ENCODE measurements at regions not wholly inside any gene's neighbourhood (a gene's known extent, or its start where the extent isn't known, plus 50 kb on each side); places are given as distances from the start of the nearest gene placed in this dataset.

- Histone ChIP-seq H3K4me3 (ENCODE audit: low read length in 3 of 3) (no peak overlapping the region), H3K27me3 (ENCODE audit: control insufficient read depth in 3 of 3, insufficient read depth in 3 of 3, low read length in 3 of 3) (no peaks in the 10 kb centered on the region), H3K27ac (ENCODE audit: low read depth, low read length) (no peak overlapping the region), H3K4me1 (ENCODE audit: control insufficient read depth in 3 of 3, insufficient read depth in 3 of 3, low read length in 3 of 3) (peaks cover 0 to 3% (median 0%) of the 10 kb centered on the region in 3 donors), H3K9me3 (ENCODE audit: control insufficient read depth in 3 of 3, low read length in 3 of 3) (peaks cover 0 to 3% (median 2%) of the 10 kb centered on the region in 3 donors), H3K9ac (ENCODE audit: low read depth in 1 of 3, low read length in 3 of 3) (no peak overlapping the region), H3K36me3 (ENCODE audit: control insufficient read depth in 3 of 3, insufficient read depth in 3 of 3, low read length in 3 of 3) (no peaks in the 10 kb centered on the region)
Observed at GRCh38 chr5:17439956-17440355, 58.1 kb upstream of the TAF11L2 start.

GRCh38 chr5:17440766-17441165 lies 57.3 kb upstream of the TAF11L2 start:
- Histone ChIP-seq H3K27me3 (ENCODE audit: control insufficient read depth in 3 of 3, insufficient read depth in 3 of 3, low read length in 3 of 3) (no peaks in the 10 kb centered on the region), H3K9me3 (ENCODE audit: control insufficient read depth in 3 of 3, low read length in 3 of 3) (peaks cover 0 to 3% (median 2%) of the 10 kb centered on the region in 3 donors), H3K36me3 (ENCODE audit: control insufficient read depth in 3 of 3, insufficient read depth in 3 of 3, low read length in 3 of 3) (no peaks in the 10 kb centered on the region), H3K27ac (ENCODE audit: low read depth, low read length) (no peak overlapping the region), H3K9ac (ENCODE audit: low read depth in 1 of 3, low read length in 3 of 3) (no peak overlapping the region), H3K4me1 (ENCODE audit: control insufficient read depth in 3 of 3, insufficient read depth in 3 of 3, low read length in 3 of 3) (peaks cover 0 to 3% (median 0%) of the 10 kb centered on the region in 3 donors), H3K4me3 (ENCODE audit: low read length in 3 of 3) (no peak overlapping the region)

- Histone ChIP-seq H3K36me3 (ENCODE audit: control insufficient read depth in 3 of 3, insufficient read depth in 3 of 3, low read length in 3 of 3) (no peaks in the 10 kb centered on the region), H3K4me3 (ENCODE audit: low read length in 3 of 3) (no peak overlapping the region), H3K27ac (ENCODE audit: low read depth, low read length) (no peak overlapping the region), H3K9ac (ENCODE audit: low read depth in 1 of 3, low read length in 3 of 3) (no peak overlapping the region), H3K9me3 (ENCODE audit: control insufficient read depth in 3 of 3, low read length in 3 of 3) (peaks cover 0 to 3% (median 2%) of the 10 kb centered on the region in 3 donors), H3K27me3 (ENCODE audit: control insufficient read depth in 3 of 3, insufficient read depth in 3 of 3, low read length in 3 of 3) (no peaks in the 10 kb centered on the region), H3K4me1 (ENCODE audit: control insufficient read depth in 3 of 3, insufficient read depth in 3 of 3, low read length in 3 of 3) (no peaks in the 10 kb centered on the region)
Observed at GRCh38 chr5:17441351-17441750, 56.7 kb upstream of the TAF11L2 start.

- H3K27me3 ChIP-seq (ENCODE audit: control insufficient read depth in 3 of 3, insufficient read depth in 3 of 3, low read length in 3 of 3): no peaks in the 10 kb centered on the region
- no peak overlapping the region for H3K9ac ChIP-seq (ENCODE audit: low read depth in 1 of 3, low read length in 3 of 3)
- H3K9me3 ChIP-seq (ENCODE audit: control insufficient read depth in 3 of 3, low read length in 3 of 3): peaks cover 0 to 3% (median 2%) of the 10 kb centered on the region in 3 donors
- no peaks in the 10 kb centered on the region for H3K36me3 ChIP-seq (ENCODE audit: control insufficient read depth in 3 of 3, insufficient read depth in 3 of 3, low read length in 3 of 3)
- no peaks in the 10 kb centered on the region for H3K4me1 ChIP-seq (ENCODE audit: control insufficient read depth in 3 of 3, insufficient read depth in 3 of 3, low read length in 3 of 3)
- no peak overlapping the region for H3K4me3 ChIP-seq (ENCODE audit: low read length in 3 of 3)
- no peak overlapping the region for H3K27ac ChIP-seq (ENCODE audit: low read depth, low read length)
Observed at GRCh38 chr5:17443333-17444130, 54.5 kb upstream of the TAF11L2 start.

GRCh38 chr5:17444496-17444895 lies 53.5 kb upstream of the TAF11L2 start:
- no peak overlapping the region for H3K27ac ChIP-seq (ENCODE audit: low read depth, low read length)
- H3K36me3 ChIP-seq (ENCODE audit: control insufficient read depth in 3 of 3, insufficient read depth in 3 of 3, low read length in 3 of 3): no peaks in the 10 kb centered on the region
- no peak overlapping the region for H3K9ac ChIP-seq (ENCODE audit: low read depth in 1 of 3, low read length in 3 of 3)

GRCh38 chr5:17445185-17445584 lies 52.8 kb upstream of the TAF11L2 start:
- no peaks in the 10 kb centered on the region for H3K27me3 ChIP-seq (ENCODE audit: control insufficient read depth in 3 of 3, insufficient read depth in 3 of 3, low read length in 3 of 3)
- no peak overlapping the region for H3K9ac ChIP-seq (ENCODE audit: low read depth in 1 of 3, low read length in 3 of 3)
- peaks cover 0 to 3% (median 2%) of the 10 kb centered on the region in 3 donors for H3K9me3 ChIP-seq (ENCODE audit: control insufficient read depth in 3 of 3, low read length in 3 of 3)
- no peak overlapping the region for H3K4me3 ChIP-seq (ENCODE audit: low read length in 3 of 3)
- H3K36me3 ChIP-seq (ENCODE audit: control insufficient read depth in 3 of 3, insufficient read depth in 3 of 3, low read length in 3 of 3): no peaks in the 10 kb centered on the region
- H3K27ac ChIP-seq (ENCODE audit: low read depth, low read length): no peak overlapping the region
- H3K4me1 ChIP-seq (ENCODE audit: control insufficient read depth in 3 of 3, insufficient read depth in 3 of 3, low read length in 3 of 3): no peaks in the 10 kb centered on the region

More at GRCh38 chr5:17444496-17444895, 53.5 kb upstream of the TAF11L2 start:
- Histone ChIP-seq H3K27me3 (ENCODE audit: control insufficient read depth in 3 of 3, insufficient read depth in 3 of 3, low read length in 3 of 3) (no peaks in the 10 kb centered on the region), H3K9me3 (ENCODE audit: control insufficient read depth in 3 of 3, low read length in 3 of 3) (peaks cover 0 to 3% (median 2%) of the 10 kb centered on the region in 3 donors), H3K4me1 (ENCODE audit: control insufficient read depth in 3 of 3, insufficient read depth in 3 of 3, low read length in 3 of 3) (no peaks in the 10 kb centered on the region), H3K4me3 (ENCODE audit: low read length in 3 of 3) (no peak overlapping the region)

Measured in skeletal muscle tissue (tissue), 3 donors.